Stimulated activated CD8-positive, alpha-beta memory T cell treated with anti-CD3 and anti-CD28 coated beads, Interleukin-7, amount 100 ng/mL, for 4 hours (primary cell): ENCODE measurements at regions not wholly inside any gene's neighbourhood (a gene's known extent, or its start where the extent isn't known, plus 50 kb on each side); places are given as distances from the start of the nearest gene placed in this dataset.
"Not testable (repeated sequence)": the region's sequence is repeated elsewhere in the genome, so short reads cannot be mapped to it uniquely, and the experiment has no call there.

Experiments
- DNase-seq, 2 donors: peaks; one replicate each; pipeline ENCODE4 v3.0.0-alpha.2; 2020; ENCODE audit warnings: low read depth in 2 of 2

DNA sequence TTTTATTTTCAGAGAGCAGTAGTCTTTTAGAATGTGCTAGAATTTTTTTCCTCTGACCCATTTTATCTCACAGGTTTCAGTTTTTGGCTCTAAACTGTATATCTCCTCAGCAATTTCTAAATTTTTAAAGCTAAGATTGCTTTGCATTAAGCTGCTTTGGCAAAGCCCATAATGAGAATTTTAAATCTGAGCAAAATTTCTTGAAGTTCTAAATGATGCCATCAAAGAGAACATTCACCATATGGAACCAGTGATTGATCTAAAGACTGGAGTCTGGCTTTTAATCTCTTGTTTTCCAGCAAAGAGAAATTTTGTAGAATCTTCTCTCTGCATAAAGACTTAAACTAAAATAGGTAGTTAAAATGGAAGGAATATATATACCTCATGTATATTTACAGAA, 313.6 kb downstream of the TBC1D32 start:
- DNase-seq, result no peak

DNA sequence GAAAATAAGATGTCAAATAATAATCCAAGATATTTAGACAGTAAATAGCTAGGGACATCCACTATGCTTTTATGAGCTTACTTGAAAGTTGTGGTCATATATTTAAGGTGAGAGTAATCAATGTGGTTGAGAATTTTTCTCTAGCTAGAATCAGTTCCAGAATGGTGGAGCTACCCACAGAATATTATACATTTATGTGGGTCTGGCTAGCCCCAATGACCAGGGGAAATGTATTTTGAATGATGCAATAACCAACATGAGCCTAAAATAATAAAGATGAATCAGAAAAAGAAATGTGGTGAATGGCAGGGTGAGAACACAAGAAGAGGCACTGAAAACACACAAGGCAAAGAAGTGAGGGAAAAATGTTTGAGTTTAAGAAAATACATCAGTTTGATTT, 325.7 kb downstream of the TBC1D32 start:
- no peak for DNase-seq

DNA sequence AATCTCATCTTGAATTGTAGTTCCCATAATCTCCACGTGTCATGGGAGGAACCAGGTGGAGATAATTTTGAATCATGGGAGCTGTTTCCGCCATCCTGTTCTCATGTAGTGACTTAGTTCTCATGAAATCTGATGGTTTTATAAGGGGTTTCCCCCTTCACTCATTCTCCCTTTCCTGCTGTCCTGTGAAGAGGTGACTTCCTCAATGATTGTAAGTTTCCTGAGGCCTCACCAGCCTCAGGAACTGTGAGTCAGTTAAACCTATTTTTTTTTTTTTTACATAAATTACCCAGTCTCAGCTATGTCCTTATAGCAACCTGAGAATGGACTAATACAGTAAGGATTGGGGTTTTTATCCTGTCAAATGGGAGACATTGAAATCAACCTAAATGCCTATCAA, 328.3 kb downstream of the TBC1D32 start:
- no peak for DNase-seq

DNA sequence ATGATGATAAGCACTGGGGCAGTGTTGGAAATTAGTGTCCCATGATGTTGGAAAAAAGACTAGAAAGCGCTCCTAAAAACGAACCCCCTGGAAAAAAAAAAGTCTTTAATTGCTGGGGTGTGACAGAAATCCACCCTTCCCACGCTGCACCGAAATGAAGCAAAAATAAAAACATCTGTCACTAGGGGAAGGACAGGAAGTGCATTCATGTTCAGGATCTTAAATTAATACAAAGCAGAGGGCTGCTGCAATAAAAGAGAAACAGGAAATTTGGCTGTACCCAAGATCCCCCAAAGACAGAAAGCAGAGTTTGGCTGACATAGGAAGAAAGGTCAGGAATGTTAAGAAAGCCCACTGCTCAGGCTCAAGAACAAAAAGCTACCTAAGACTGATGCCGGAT, 333.9 kb downstream of the TBC1D32 start:
- DNase-seq, result no peak

DNA sequence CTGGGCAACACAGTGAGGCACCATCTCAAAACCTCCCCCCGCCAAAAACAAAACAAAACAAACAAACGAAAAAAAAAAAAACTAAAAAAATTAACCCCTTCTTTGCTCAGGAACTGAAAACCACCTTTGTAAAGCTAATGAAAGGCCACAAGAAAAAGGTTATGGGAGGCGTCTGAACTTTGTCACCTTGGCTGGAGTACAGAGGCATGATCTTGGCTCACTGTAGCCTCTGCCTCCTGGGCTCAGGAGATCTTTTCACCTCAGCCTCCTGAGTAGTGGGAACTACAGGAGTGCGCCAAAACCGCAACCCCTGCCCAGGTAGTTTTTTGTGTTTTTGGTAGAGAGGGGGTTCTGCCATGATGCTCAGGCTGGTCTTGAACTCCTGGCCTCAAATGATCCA, 337.9 kb downstream of the TBC1D32 start:
- DNase-seq, result no peak

DNA sequence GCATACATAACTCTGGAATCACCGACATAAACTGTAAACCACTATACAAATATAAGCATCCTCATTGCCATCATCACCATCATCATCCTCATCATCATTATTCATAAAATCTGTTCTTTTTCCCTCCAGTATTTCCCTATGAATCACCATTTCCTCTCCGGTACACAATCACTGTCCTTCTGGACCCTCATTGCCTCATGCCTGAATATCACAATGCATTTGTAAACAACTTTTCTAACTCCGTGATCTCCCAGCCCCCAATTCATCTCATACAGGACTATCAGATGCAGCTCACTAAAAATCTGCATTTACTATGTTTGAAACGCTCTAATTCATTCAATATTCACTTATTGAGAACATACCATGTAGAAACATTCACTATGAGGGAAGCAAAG, 339.7 kb downstream of the TBC1D32 start:
- DNase-seq, result no peak

DNA sequence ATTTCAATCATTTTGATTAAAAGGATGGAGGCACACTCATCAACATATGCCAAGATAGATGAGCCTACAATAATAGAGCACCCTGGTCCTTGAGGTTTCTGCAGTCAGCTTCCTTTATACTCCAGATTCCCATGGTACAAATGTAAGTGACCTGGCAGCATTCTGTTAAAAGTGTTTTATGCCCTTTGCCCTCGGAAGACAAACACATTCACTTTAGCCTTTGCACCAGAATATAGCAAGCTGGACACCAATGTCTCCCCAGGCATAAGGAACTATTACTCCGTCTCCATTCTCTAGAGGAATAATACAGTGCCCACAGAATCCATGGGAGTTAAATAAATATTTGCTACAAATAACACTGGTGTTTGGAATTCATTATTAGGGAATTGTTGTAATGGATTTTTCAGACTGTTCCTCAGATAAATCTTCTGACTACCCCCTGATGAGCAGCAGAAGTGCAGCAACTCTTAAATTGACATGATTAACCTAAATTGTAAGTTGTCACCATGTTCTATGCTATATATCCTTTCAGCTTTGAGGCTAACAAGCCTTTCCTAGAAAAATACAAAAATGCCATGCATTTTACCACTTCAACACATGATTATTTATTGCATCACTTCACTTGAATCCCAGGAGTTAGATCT, 340.2 kb downstream of the TBC1D32 start:
- DNase-seq, result no peak

DNA sequence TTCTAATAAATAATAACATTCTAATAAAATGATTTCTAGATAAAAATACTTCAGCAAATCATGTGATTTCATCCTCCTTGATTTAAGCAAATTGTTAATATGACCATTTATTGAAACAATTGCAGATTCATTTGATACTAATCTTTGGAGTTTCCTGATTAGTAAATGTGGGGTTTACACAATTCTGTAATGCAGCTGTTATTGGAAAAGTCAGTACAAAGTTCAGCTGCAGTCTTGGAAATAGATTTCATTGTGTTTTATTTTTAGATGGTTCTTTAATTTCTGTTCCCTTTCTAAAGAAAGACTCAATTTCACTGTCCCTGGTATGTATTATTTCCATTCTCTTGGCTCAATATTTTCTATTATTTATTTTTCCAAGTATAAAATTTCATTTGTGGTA, 342.0 kb downstream of the TBC1D32 start:
- DNase-seq, result no peak

DNA sequence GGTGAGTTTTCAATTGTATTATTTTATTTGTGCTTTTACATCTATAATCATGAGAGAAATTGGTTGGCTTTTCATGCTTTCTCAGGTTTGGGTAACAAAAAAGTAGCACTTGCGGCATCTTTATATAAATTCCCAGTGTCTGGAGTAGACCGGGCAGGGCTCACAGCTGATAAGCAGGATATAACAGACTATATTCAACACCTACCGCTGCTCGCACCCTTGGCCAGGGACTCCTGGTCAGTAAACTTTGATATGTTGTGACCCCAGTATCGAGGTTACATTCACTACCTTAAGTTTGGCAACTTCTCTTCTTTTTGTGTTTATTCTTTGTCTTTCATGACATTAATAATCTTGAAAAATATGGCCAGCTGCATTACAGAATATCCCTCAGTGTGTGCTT, 343.4 kb downstream of the TBC1D32 start:
- DNase-seq, result no peak

DNA sequence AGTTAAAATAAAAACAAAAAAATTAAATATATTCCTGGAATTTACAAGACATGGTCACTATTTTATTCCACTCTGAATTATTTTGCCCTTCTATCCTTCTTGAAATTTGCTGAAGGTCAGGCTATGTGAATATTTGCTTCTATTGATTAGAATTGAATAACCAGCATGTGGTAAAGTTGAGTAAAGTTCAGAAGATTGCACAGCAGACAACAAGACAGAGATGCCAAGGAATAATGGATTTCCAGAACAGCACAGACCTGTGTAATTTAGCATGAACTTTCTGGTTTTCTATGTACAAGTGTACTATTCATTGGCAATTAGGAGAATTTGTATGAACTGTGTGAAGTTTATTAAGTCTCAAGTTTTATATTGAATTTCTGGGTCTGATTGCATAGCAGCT, 352.4 kb downstream of the TBC1D32 start:
- no peak for DNase-seq

DNA sequence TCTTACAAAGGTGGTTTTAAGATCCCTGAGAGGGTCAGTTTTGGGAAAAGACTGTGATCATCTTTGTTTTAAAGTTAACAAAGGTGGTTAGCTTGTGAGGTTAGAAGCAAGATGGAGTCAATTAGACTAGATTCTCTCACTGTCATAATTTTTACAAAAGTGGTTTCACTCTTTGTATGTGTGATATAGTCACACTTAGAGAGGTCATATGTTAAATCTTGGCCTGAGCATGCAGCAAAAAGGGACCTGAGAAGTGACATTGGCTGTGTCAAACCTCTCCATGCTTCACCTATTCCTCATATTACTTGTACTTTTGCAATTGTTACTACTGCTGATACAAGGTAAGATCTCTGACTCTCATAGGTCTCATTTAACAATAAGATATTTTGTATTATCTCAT, 368.0 kb downstream of the TBC1D32 start:
- DNase-seq, result no peak

DNA sequence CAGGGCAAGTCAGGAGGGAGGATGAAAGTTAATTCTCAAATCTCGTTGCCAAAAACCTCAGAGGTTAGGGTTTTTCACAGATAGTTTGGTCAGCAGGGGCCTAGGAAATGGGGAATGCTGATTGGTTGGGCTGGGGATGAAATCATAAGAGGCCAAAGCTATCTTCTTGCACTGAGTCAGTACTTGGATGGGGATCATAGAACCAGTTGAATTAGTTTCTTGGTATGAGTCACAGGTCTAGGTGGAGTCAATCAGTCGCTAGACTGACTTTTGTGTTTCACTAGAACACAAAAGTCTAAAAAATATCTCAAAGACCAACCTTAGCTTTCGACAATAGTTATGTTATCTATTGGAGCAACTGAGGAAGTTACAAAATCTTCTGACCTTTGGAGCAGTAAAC, 368.5 kb downstream of the TBC1D32 start:
- no peak for DNase-seq

DNA sequence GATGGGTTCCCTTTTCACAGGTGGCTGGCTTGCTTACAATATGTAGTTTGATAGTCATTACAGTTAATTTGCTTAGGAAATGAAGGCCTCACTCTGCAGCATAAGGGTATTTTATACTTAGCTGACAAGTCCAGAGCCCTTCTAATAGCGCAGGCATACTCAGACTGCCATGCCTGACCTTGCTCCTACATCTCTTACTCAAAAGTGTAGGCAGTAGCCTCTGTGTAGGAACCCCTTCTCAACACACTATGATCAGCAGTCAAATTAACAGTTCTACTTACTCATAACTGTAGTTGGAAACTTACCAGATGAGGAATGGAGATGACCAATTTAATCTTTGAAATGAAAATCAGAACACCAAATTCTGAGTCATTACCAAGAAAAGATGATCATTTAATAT, 373.5 kb downstream of the TBC1D32 start:
- DNase-seq, result no peak

DNA sequence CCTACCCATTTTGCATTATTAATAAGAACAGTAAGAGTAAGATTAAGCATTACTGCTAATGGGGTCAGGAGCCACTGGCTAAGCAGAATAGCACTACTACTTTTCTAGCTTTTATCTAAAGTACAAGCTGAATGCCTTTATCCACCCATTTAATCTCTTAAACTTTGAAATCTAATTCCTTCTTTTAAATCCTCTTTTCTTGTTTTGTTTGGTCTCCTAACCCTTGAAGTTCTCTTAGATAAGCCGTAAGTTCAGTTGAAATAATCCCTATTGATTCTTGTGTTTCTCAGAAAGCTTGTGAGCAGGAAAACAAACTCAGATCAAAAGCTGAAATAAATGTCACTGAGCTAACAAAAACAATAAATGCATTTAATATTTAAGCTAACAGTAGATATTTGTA, 380.2 kb downstream of the TBC1D32 start:
- no peak for DNase-seq

DNA sequence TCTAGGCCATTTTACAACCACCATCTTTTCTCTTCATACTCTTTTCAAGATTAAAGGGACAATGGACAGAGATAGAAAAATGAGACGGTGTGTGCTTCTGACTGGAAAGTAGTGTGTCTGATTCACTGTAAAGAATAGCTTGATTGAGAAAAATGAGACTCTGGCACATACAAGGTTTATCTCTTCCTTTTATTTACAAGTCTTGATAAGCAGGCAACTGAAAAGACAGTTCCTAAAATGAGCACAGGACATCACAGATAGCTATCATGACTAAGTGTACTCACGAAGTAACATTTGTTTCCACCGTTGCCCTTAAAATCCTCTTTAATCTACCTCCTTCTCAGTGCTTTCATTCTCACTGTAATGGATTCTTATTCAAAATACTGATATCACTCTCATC, 383.0 kb downstream of the TBC1D32 start:
- DNase-seq, result no peak

DNA sequence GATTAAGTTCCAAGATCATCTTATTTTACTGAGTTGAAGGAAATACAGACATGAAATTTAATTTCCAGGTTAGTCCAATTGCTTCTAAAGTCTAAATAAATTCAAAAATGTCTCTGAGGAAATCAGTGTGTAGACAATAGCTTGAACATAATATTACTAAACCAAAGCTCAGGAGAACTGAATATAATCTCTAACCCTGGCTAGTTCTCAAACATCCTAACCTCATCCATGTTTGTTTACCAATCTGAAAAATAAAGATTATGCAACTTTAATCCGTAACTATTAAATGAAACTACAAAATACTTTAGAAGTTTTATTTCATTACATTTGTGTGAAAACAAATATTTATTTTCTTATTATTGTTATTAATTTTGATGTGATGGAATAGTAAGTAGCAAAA, 387.2 kb downstream of the TBC1D32 start:
- DNase-seq, result no peak

DNA sequence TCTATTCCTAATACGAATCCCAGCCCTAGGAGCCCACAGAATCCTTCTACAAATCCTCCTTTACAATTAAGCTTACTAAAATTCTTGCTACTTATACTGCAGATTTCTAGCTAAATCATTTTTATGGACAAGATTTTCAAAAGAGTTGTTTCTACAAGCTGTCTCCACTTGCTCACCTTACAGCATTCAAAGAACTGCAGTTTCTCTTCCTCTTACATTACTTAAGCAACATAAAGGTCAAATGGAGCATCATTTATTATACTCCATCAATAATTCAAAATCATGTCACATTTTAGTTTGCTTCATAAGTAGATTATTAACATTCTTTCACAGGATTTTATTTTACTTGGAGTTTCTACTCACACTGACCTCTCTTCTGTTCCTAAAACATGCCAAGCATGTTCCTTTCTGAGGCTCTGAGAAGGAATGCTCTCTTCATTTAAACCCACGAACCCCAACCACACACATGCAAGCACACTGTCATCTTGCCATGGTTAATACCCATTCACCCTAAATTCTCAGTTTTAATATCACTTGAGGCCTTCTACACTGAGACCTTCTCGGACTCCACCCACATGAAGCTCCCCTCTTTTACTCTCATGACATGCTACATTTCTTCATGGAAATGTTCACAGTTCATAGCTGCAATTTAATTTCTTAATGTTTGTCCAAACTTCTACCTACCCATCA, 388.2 kb downstream of the TBC1D32 start:
- DNase-seq, result no peak

DNA sequence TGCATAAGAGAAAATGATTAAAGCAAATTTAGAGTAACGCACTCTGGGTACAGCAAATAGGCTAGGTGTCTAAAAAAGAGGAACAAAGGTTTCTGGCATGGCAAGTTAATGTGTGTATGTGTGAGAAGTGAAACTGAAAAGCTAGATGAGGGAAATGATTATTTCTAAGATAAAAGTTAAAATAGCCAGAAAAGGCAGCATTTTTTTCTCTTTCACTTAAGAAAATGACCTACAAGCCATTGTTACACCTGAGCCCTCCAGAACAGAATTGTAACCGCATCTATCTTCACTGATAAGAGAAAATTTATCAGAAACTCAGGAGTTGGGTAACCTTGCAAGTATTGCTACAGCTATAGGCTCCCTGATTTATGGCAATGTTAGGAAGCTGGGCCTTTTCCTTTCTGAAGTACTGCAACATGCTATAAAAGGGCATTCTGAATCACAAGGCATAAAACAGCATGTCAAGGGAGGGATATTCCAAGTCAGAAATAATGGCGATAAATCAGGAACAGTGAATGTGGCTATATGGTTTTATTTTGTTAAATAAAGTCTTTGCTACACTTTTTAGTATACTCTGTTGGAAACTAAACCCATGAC, 395.3 kb downstream of the TBC1D32 start:
- DNase-seq, result no peak

DNA sequence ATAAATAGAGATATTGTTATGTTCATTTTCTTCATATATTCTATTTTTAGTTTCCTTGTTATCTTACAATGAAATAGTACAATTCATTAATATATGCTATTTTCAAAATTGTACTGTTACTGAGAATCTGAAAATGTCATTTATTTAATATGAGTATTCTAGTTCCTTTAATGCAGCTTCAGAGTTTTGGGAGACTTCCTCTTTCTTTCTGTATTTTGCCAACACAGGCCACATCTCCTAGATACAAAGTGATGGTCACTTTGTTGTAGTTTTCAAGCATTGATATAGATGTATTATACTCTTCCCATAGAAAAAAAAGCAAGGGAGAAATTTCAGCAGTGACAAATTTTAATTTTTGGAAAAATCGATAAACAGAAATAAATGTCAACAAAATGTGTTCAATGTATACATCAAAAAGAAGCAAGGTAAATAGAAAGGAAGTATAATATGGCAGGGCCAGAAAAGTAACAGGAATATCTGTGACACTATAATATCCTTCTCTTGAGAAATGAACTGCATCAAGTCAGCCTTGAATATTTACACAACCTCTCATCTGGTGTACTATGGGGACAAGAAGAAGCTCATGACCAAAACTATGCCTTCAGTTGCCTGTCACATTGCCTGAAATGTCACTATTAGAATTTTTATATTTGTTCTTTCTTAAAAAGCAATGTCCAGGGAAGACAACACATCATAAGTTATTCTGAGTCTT, 396.0 kb downstream of the TBC1D32 start:
- no peak for DNase-seq

DNA sequence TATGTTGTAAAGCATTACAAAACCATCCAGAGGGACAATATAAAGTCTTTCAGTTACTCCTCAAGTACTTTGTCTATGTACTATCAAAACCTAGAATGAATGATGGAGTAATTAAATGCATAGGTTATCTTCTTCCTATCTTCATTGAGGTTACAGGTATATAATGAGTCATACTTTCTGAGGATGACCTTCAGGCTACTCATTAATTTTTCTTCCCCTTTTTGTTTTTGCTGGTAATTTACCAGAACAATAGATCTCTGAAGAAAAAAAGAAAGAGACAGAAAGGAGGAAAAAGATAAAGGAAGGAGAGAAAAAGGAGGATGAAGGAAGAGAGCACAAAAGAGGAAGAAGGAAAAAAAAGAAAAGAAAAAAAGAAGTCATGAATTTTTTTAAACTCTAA, 398.4 kb downstream of the TBC1D32 start:
- no peak for DNase-seq

DNA sequence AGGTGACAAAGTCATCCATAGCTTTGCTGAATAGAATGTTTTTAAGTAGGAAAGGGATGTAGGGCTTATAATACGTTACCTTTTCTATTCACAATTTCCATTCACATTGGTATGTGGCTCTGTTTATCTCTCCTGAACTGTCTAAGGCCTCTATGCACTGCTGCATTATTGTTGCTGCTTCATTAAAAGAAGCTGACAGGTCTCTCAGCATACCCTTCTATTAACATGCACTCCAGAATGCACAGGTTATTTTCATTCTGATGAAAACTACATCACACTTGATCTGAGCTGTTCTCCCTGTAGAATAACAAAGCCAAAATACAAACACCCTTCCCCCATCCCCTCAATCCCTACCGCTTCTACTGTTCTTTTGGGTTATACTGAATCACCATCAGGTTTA, 399.3 kb downstream of the TBC1D32 start:
- DNase-seq, result no peak

DNA sequence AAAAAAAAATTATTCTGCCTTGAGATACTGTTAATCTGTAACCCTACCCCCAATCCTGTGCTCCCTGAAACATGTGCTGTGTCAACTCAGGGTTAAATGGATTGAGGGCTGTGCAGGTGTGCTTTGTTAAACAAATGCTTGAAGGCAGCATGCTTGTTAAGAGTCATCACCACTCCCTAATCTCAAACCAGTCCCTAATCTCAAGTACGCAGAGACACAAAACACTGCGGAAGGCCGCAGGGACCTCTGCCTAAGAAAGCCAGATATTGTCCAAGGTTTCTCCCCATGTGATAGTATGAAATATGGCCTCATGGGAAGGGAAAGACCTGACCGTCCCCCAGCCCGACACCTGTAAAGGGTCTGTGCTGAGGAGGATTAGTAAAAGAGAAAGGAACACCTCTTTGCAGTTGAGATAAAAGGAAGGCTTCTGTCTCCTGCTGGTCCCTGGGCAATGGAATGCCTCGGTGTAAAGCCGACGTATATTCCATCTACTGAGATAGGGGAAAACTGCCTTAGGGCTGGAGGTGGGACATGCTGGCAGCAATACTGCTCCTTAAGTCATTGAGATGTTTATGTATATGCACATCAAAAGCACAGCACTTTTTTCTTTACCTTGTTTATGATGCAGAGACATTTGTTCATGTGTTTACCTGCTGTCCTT, 402.6 kb downstream of the TBC1D32 start:
- DNase-seq, result not testable (repeated sequence)
